T-helper 2 cell (primary cell): ENCODE measurements at regions not wholly inside any gene's neighbourhood (a gene's known extent, or its start where the extent isn't known, plus 50 kb on each side); places are given as distances from the start of the nearest gene placed in this dataset.
"Not testable (repeated sequence)": the region's sequence is repeated elsewhere in the genome, so short reads cannot be mapped to it uniquely, and the experiment has no call there.

Experiments
- DNase-seq, 5 experiments: peaks; one replicate each; pipeline versions ENCODE4 v3.0.0 to v3.0.0-alpha.2; 2012 to 2022

DNA sequence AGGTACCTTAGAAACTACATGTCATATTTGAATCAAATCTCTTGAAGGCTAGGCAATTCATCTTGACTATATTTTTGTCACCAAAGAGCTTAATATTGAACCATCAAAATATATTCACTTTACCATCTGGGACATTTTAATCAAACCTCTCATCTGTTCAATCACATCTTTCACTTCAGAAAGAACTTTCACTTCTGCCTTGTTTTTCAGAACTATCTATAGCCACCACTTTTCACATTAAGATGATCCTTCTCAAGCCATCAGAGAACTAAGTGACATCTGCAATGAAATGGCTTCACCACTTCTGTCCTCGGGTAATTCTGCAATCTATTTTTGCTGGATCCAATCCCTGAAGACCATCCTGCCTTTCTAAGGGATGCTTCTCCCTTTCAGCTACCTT is 57.8 kb downstream of the OR2B2 start:
- no peak for DNase-seq

DNA sequence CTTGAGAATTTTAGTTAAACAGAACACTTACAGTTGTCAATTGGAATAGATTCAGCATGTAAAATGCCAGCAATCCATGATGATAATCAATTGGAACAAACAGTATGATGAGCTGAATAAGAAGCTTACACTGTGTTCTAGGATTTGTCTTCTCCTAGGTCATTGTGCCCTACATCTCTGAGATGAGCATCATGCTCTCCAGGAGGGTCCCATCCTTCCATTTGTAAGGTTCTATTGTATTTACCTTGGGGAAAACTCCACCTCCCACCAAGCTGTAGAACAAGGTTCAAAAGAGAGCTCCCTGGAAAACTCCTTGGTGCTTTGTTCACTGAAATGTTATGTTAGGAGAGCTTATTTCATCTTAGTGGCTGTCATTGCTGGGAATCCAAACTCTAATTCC is 60.8 kb downstream of the OR2B2 start:
- DNase-seq: no peak

DNA sequence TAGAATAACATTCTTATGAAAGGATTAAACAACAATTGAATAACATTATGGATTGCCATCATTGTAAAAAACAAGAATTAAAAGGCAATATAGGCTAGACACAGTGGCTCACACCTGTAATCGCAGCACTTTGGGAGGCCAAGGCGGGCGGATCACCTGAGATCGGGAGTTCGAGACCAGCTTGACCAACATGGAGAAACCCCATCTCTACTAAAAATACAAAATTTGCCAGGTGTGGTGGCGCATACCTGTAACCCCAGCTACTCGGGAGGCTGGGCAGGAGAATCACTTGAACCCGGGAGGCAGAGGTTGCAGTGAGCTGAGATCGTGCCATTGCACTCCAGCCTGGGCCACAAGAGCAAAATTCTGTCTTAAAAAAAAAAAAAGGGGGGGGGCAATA is 63.2 kb downstream of the OR2B2 start:
- DNase-seq: not testable (repeated sequence)

DNA sequence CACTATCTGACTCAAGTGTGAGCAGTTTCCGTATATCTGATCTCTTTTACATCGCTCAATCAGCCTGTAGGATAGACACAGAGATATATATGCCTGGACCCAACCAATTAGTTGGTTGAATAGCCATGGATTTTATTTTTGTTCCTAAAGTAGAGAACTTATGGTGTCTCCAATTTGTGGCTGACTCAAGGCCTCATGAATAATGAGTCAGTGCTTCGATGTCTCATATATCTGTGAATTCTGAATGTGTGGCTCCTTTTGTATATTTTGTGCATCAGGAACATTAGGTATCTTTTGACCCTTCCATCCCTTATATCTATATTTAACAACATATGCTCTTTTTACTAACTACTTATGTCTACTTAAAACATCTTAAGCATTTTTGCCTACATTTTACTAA is 64.5 kb downstream of the OR2B2 start:
- DNase-seq: no peak

DNA sequence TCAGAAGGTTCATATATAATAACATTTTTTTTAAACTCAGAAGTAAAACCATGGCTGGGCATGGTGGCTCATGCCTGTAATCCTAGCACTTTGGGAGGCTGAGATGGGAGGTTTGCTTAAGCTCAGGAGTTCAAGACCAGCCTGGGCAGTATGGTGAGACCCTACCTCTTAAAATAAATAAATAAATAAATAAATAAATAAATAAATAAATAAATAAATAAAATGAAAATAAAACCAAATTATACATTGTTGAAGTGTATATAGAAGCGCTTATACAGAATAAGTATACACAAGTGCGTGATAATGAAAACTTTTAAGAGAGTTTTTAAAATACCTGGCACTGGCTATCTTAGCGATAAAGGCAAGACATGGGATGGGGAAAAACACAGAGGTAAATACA is 71.6 kb downstream of the OR2B2 start:
- DNase-seq: no peak

DNA sequence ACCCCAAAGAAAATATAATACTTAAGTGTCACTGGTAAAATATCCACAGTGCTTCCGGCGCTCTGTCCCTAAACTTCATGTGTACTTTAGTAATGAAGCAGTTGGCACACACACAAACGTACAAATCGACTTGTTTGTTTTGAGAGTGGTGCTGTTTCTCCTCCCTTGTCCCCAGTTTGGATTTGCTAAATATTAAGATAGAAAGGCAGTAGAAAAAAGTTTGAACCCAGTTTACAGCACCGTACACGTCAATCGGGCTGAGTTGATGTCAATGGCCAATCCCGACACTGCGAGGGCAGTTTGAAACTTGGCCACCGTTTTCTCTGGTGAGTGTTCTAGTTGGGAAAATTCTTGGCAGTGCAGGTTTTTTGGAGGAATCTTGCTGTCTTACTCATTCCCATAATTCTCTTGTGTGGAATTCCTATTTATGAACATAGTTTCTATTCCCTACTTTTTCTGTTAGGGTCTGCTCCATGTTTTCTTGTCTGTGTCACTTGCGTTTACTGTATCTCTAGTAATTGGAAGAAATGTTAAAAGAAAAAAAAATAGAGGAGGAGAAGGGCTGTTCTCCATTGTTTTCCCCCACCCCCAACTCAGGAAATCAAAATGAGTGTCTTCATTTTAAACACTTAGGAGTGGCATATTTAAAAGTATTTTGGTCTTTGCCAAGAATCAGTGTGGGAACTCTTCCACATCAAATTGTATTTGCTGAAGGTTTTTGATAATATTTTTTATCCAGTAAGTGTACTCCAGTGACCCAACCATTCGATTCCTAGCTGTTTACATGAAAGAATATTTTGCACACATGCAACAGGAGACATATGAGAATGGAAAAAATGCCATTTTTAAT is 72.3 kb downstream of the OR2B2 start:
- DNase-seq: peak in 1 of 5 experiments; percentile 68

DNA sequence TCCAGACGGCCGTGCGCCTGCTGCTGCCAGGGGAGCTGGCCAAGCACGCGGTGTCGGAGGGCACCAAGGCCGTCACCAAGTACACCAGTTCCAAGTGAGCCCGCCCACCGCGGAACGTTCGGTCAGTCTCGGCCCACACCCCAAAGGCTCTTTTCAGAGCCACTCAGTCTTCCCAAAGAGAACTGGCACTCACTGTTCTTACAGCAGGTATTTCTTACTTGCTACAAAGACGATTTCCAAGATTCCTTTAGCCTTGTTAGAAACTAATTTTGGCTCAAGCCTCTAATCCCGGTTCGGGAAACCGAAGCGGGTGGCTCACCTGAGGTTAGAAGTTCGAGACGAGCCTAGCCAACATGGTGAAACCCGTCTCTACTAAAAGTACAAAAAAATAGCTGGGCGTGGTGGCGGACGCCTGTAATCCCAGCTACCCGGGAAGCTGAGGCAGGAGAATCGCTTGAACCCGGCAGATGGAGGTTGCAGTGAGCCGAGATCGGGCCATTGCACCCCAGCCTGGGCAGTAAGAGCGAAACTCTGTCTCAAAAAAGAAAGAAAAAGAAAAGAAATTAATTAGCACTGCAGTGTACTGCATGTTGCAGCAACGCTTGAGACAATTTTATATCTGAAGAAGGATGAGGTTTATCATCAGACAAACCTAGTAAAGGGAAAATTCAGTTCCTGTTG is 73.1 kb downstream of the OR2B2 start:
- DNase-seq: no peak

DNA sequence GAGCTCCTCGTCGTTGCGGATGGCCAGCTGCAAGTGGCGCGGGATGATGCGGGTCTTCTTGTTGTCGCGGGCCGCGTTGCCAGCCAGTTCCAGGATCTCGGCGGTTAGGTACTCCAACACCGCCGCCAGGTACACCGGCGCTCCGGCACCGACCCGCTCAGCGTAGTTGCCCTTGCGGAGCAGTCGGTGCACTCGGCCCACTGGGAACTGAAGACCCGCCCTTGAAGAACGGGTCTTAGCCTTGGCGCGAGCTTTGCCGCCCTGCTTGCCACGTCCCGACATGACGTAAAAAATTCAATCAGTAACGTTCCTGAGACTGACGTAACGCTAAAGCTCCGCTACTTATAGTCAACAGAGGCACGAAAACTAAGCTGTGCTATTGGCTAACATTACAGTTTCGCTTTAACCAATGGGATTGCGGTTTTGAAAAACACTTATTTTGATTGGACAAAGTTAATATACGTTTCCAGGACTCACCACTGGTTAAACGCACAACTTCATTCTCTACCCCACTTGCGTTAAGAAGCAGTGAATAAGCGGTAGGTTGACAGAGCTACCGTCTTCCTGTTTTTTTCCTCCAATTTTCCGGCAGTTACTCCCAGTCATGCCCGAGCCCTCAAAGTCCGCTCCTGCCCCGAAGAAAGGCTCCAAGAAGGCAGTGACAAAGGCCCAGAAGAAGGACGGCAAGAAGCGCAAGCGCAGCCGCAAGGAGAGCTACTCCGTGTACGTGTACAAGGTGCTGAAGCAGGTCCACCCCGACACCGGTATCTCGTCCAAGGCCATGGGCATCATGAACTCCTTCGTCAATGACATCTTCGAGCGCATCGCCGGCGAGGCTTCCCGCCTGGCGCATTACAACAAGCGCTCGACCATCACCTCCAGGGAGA is 73.9 kb downstream of the OR2B2 start:
- peak; percentile 47 to 99 (median 77) for DNase-seq

DNA sequence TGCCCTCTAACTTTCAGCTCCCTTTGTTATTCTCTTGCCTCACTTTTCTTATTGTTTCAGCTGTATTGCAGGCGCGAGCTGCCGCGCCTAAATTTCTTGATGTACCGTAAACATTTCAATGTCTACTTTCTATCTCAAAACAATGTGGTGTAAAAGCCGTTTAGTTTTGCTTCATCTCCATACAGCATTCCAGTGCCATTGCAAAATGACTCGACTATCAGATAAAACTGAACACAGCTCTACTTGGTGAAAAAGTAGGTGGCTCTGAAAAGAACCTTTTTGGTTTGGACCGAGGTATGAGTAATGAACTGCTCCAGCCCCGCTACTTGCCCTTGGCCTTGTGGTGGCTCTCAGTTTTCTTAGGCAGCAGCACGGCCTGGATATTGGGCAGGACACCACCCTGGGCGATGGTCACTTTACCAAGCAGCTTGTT is 74.6 kb downstream of the OR2B2 start:
- no peak for DNase-seq

DNA sequence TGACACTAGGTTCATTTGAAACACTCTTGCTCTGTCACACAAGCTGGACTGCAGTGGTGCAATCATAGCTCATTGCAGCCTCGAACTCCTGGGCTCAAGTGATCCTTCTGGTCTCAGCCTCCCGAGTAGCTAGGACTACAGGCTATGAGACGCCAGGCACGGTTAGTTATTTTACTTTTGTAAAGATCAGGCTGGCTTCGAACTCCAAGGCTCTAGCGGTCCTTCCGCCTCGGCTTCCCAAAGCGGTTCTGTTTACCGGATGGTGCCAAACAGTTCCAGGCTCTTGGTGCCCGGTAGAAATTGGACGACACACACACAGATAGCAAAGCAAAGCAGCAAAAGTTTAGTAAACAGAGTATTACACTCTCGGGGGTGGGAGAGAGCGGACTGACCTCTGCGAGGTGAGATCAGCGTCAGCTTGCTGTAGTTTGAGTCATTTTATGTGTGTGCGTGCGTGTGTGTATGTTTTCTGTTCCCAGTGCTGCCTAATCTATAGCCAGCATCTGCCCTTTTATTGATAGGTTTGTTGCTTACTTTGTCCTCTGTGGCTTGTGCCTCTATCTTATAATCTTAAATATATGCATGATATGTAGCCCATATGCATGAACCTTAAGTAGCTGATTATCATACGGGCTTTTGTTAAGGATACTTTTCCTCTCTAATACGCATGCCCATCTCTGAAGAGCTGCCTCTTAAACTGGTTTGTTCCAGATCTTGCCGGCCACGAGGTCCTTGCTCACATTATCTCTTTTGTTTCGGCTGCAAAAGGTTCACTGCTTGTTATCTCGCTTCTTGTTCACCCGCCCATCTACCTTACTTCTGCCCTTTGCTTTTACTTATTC is 75.2 kb downstream of the OR2B2 start:
- DNase-seq: peak in 3 of 5 experiments; percentile 57 to 97 (median 63)

DNA sequence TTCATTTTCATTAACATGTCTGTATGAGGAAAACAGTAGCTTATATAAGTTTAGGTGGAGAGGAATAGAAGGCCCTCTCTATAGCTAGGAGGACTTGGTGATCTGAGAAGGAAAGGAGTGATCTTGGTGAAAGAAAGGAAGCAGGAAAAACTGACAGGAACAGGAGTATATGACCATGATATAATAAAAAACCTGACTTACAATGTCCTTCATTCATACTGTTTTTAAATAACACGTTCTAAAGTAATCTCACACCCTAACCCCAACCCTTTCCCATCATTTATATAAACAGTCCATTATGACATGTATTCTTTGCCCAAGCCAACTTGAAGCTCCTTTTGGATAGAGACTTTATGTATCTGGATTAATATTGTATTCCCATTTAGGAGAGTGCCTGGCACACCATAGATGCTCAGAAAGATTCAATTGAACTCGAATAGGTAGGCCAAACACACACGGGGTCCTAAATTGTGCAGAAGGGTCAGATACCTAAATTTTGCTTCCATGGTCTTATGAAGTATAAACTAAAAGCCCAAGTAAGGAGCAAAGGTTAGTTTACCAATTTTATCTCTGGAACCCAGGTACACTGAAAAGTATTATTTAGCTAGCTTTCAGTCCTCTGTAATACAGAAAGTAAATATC is 75.9 kb downstream of the OR2B2 start:
- DNase-seq: no peak

DNA sequence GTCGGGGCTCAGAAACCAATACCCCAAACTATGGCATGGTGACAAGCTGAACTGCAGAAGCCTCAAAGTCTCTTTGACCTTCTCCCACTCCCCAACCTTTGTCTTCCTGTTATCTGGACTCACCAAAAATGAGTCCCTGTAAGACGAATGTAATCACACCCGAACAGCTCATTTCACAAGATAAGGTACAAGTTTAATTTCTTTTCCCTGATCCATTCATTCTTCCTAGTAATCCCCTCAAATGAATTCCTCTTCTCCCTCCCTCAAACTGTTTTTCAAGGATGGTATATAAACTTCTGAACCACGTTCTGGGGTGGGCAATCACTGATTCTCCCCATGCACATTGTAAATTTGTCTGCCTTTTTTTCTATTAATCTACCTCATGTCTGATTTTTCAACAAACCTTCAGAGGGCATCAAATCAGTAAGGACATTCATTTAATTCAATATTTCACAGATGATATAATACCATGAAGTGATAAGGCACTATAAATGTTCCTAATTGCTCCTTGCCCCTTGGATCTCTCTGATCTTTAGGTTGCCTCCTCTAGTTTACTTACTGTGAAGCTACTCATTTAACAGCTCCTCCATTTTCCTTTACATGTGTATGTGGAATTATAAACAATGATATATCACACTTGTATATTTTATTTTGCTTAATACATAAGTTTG is 77.2 kb downstream of the OR2B2 start:
- no peak for DNase-seq

DNA sequence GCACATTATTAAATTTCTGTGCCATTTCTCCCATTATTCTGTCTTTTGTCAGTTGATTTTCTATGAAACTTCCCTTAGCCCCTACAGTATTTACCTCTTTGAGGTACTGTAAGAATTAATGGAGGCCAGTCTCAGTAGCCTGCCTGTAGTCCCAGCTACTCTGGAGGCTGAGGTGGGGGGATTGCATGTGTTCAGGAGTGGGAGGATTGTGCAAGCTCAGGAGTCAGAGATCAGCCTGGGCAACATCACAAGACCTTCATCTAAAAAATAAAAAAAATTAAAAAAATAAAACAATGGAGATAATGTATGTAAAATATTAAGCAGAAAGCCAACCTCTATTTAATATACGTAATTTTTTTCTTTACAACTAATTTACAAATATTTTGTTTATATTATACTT is 77.8 kb downstream of the OR2B2 start:
- DNase-seq: no peak

DNA sequence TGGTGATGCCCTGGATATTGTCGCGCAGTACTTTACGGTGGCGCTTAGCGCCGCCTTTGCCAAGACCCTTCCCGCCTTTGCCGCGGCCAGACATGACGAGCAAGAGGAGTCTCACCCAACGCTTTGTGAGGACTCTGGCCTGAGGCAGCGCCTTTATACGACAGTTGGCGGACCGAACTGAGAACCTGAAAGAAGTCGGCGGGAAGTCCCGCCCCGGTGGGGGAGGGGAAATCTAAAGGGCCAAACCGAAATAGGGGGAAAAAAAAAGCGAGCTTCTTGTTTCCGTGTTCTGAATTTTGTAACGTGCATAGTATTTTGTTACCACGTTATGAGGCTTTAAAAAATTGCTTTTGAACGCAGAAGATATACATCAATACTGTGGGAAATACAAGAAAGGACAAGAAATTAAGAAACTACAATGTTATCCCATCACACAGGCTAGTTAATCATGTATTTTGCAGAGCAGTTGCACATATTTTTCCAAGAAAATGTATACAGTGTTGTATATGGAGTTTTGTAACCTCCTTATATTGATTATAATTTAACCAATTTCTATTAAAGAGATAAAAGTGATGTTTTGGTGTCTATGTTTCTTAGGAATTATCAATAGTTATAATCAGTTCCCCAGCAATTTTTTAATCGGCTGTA is 80.6 kb downstream of the OR2B2 start:
- DNase-seq: peak in 3 of 5 experiments; percentile 59 to 87 (median 70)

DNA sequence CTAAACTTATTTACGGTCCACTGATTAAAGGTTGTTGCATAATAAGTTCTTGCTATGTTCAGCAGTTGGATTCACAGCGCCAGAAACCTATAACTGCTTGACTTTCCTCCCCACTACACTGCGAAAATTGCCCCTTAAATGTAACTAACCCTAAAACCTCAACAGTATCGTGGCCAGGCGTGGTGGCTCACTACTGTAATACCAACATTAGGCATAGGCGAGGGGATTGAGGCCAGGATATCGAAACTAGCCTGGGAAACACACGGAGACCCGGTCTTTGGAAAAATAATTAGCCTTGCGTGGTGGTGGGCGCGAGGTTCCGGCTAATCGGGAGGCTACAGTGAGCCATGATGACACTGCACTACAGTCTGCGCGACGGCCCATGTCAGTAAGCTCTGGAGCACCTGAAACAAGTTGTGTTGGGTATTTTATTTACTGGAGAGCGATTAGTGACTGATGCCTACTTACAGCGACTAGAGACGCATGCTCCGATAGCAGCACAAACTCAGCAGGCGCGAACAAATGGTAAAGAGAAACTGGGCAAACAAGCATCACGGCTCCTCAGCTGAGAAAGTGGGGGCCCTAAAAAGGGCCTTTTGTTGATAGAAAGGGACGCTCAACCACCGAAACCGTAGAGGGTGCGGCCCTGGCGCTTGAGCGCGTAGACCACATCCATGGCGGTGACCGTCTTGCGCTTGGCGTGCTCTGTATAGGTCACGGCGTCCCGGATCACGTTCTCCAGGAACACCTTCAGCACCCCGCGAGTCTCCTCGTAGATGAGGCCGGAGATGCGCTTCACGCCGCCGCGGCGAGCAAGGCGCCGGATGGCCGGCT is 81.4 kb downstream of the OR2B2 start:
- peak in 2 of 5 experiments; percentile 73 to 80 for DNase-seq

DNA sequence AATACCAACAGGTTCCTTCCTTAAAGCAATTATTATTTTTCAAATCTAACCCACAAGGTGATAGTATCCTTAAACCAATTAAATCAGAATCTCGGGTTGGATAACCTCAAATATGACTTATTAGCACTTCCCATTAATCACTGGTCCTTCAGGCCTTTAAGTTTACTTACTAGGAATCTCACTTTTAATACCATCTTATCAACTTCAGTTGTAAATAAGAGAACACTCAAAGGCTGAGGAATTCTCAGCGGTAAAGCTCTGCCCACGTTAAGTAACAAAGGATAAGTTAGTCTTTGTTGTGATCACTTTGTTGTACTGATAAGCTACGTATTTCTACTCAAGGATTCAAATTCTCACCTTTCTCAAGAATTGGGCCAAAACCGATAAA is 82.0 kb downstream of the OR2B2 start:
- no peak for DNase-seq

DNA sequence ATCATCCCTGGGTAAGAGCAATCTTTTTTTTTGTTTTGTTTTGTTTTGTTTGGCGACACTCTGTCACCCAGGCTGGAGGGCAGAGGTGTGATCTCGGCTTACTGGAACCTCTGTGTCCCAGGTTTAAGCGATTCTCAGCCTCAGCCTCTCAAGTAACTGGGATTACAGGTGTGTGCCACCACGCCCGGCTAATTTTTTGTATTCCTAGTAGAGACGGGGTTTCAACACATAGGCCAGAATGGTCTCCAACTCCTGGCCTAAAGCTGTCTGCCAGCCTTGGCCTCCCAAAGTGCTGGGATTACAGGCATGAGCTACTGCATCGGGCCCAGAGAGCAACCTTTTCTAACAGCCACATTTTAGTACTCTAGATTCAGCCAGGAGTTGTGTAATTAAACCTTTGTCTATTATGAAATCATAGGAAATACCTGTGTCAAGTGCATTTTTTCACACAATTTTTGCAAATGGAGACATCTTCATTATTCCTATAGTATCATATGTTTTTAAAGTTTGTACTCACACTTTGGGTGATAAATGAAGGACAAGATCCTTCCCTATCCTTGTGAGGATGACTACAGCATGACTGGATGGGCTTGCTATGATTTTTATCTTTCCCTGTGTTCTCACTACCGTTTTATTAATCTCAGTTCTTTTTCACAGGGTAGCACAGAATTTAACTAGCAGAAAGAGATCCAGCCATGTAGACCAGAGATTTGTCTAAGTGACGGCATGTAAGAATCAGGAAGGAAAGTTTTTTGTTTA is 82.6 kb downstream of the OR2B2 start:
- no peak for DNase-seq

DNA sequence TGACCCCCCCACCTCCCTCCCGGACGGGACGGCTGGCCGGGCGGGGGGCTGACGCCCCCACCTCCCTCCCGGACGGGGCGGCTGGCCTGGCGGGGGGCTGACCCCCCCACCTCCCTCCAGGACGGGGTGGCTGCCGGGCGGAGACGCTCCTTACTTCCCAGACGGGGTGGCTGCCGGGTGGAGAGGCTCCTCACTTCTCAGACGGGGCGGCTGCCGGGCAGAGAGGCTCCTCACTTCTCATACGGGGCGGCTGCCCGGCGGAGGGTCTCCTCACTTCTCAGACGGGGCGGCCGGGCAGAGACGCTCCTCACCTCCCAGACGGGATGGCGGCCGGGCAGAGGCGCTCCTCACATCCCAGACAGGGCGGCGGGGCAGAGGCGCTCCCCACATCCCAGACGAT is 84.7 kb downstream of the OR2B2 start:
- not testable (repeated sequence) for DNase-seq

DNA sequence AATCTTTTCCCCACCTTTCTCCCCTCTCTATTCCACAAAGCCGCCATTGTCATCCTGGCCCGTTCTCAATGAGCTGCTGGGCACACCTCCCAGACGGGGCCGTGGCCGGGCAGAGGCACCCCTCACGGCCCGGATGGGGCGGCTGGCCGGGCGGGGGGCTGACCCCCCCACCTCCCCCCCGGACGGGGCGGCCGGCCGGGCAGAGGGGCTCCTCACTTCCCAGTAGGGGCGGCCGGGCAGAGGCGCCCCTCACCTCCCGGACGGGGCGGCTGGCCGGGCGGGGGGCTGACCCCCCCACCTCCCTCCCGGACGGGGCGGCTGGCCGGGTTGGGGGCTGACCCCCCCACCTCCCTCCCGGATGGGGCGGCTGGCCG is 85.6 kb downstream of the OR2B2 start:
- not testable (repeated sequence) for DNase-seq
